A172 (cell line): ENCODE measurements at regions not wholly inside any gene's neighbourhood (a gene's known extent, or its start where the extent isn't known, plus 50 kb on each side); places are given as distances from the start of the nearest gene placed in this dataset.

Experiments used
- DNase-seq: peaks from one replicate; pipeline ENCODE4 v3.0.0-alpha.2; 2015; ENCODE audit warnings: low spot score

DNA sequence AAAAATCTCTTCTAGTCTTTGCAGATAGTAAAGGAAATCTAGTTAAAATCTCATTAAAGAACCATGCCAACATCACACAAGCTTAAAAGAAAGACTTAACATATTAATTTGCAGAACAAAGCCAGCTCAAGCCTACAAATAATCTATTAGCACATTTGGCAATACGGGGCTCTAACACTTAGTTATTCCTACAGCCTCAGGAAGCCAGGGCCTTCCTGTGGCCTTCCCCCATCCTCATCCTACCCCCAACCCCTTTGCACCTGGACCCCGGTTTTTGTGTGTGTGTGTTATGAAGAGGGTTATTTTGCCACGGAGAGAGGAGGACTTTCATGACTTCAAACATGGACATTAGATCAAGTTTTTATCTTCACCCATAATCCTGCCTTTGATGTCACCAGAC, 64.6 kb downstream of the FOXB2 start:
- DNase-seq: no peak

DNA sequence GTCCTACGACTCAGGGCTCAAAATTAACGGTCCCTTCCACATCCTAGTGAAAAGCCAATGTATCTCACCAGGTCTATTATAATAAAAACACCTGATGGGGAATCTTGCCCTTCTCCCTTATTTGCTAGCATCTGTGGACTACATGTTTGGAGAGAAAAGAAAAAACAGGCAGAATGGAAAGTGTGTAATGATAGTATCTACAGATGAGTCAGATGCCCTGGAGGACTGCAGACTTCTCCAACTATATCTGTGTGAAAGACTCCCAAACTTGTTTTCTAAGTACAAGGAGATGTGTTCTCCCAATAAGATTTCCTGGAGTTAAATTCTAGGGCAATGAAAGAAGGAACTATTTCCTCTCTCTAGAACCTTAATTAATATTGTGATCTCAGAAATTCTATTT, 66.0 kb downstream of the FOXB2 start:
- DNase-seq: no peak

DNA sequence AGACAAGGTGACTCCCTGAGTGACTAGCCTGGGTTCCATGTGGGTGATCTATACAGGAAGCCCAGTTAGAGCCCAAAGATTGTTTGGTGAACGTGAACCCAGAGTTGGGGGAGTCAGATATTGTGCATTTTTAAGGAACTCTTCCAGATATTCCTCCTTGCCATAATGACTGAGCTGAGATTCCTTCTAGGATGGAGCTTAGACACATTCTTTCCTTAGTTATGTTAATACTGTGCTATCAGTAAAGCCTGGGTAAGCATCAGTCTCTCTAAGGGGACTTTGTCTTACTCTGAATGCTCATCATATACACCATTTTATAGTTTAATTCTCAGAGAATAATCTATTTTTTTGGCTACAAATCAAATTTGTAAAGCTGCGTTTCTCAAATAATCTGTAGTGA, 68.1 kb downstream of the FOXB2 start:
- DNase-seq: no peak

DNA sequence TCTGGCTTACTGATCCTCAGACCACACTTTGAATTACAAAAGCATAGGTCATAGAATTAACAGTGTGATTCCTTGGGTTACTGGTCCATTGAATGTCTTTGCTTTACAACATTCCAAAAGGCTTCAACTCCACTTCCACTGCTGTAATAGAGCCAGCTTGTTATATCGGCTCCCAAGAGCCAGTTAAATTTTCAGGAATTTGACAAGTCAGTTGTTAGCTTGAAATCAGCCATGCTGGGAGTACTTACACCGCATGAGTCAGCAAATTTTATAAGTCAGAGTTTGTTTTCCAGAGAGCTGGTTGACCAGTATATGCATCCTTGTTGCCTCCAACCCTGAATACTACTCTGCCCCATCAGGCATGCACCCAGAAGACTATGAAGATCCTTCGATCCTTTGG, 73.1 kb downstream of the FOXB2 start:
- DNase-seq: peak; percentile 55

- no peak for DNase-seq
These were observed 74.7 kb downstream of the FOXB2 start for GRCh38 chr9:77094150-77094549.

DNA sequence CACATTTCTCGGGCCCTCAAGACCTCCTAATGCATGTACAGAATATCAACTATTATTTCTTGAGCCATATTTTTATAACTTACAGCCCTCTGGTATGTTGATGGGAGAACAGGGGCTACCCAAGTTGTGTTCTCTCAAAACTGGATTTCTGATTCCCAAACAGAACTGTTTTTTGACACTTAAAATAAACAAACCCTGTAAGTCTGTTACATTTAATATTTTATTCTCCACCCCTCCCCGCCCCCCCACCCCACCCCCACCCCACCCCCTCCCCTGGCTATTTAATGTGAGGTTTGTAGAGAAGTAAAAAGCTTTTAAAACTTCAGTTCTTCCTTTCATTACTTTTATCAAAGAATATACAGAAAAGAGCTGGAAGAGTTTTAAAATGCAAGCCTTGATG, 77.9 kb downstream of the FOXB2 start:
- no peak for DNase-seq

GRCh38 chr9:77099388-77099787, 77.9 kb upstream of the VPS13A start:
- no peak for DNase-seq

GRCh38 chr9:77111408-77111807, 65.9 kb upstream of the VPS13A start:
- no peak for DNase-seq

DNA sequence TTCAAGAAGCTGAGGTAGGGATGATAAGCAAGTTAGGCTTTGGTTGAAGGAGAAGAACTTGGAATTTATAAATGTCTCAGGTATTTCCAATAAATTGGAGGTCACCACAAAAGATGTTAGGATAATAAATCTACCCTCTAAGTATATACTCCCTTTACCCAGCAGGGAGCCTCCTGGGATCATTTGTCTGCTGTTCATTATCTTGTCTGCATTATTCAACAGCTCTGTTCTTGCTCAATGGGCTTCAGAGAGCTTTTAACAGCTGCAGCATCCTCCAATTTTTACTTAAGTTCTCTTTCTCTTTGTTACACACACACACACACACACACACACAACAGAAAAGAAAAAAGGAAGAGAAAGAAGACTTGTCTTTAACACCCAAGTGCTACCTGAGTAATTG, 51.7 kb upstream of the VPS13A start:
- DNase-seq: no peak

DNA sequence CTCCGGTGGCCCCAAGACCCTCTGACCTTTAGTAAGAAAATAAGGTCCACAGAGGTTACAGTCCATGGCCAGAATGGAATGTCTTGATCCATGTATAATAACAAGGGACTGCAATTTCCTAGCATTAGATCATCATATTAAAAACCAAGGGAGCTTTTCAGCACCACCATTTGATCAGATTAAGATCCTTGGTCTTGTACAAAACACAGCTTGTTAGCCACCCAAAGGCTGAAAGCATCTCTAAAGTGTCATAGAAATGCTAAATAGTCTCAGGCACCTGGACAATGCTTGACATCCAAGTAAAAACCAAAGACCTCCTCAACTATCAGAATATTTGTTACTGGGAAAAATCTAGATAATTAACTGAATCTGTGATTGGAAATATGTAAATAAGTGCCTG, 50.3 kb upstream of the VPS13A start:
- DNase-seq: no peak
